Activated CD8-positive, alpha-beta memory T cell treated with anti-CD3 and anti-CD28 coated beads for 1 hour (primary cell): ENCODE measurements at regions not wholly inside any gene's neighbourhood (a gene's known extent, or its start where the extent isn't known, plus 50 kb on each side); places are given as distances from the start of the nearest gene placed in this dataset.
"Not testable (repeated sequence)": the region's sequence is repeated elsewhere in the genome, so short reads cannot be mapped to it uniquely, and the experiment has no call there.

Experiments used
- DNase-seq, 2 donors: peaks; one replicate each; pipeline ENCODE4 v3.0.0-alpha.2; 2020; ENCODE audit warnings: low read depth in 1 of 2; ENCODE audit errors: extremely low read depth in 1 of 2

GRCh38 chr1:196005426-196005825 is 602.8 kb downstream of the KCNT2 start:
- DNase-seq: no peak

- not testable (repeated sequence) for DNase-seq
Measured at GRCh38 chr1:196004388-196004787, 603.9 kb downstream of the KCNT2 start.

GRCh38 chr1:196002906-196003305 is 605.3 kb downstream of the KCNT2 start:
- no peak for DNase-seq

GRCh38 chr1:196002296-196002695 is 605.9 kb downstream of the KCNT2 start:
- DNase-seq: not testable (repeated sequence)

GRCh38 chr1:196001188-196001587 is 607.1 kb downstream of the KCNT2 start:
- no peak for DNase-seq

GRCh38 chr1:195999022-195999421 is 609.2 kb downstream of the KCNT2 start:
- no peak for DNase-seq

GRCh38 chr1:195981448-195982139 is 626.6 kb downstream of the KCNT2 start:
- DNase-seq: no peak

GRCh38 chr1:195979646-195980045 is 628.6 kb downstream of the KCNT2 start:
- no peak for DNase-seq

- no peak for DNase-seq
Measured at GRCh38 chr1:195973311-195973904, 634.8 kb downstream of the KCNT2 start.

- DNase-seq: no peak
Measured at GRCh38 chr1:195971589-195971988, 636.7 kb downstream of the KCNT2 start.

- no peak for DNase-seq
Measured at GRCh38 chr1:195970209-195970608, 638.0 kb downstream of the KCNT2 start.

- DNase-seq: no peak
Measured at GRCh38 chr1:195965475-195965874, 642.8 kb downstream of the KCNT2 start.

GRCh38 chr1:195965036-195965435 is 643.2 kb downstream of the KCNT2 start:
- DNase-seq: no peak

GRCh38 chr1:195964516-195964915 is 643.7 kb downstream of the KCNT2 start:
- DNase-seq: no peak

- no peak for DNase-seq
Measured at GRCh38 chr1:195962051-195962450, 646.2 kb downstream of the KCNT2 start.

- no peak for DNase-seq
Measured at GRCh38 chr1:195960580-195960979, 647.7 kb downstream of the KCNT2 start.

GRCh38 chr1:195958131-195958530 is 650.1 kb downstream of the KCNT2 start:
- no peak for DNase-seq

- no peak for DNase-seq
Measured at GRCh38 chr1:195956845-195957244, 651.4 kb downstream of the KCNT2 start.

GRCh38 chr1:195954848-195955247 is 653.4 kb downstream of the KCNT2 start:
- DNase-seq: no peak

- DNase-seq: no peak
Measured at GRCh38 chr1:195951313-195951712, 656.9 kb downstream of the KCNT2 start.

GRCh38 chr1:195948123-195948895 is 659.9 kb downstream of the KCNT2 start:
- DNase-seq: no peak

- DNase-seq: no peak
Measured at GRCh38 chr1:195946500-195946899, 661.7 kb downstream of the KCNT2 start.
